Lung (tissue), 11 donors: ENCODE measurements at regions not wholly inside any gene's neighbourhood (a gene's known extent, or its start where the extent isn't known, plus 50 kb on each side); places are given as distances from the start of the nearest gene placed in this dataset.

ENCODE experiments used
- ATAC-seq: fragments of 200-7000 bp; cut with Tn5 transposase; one replicate; pipeline ENCODE4 v1.9.1; 2020; ENCODE audit warnings: moderate number of reproducible peaks; ENCODE audit not compliant: insufficient read depth, low FRiP score
- DNase-seq, 3 donors: peaks; one replicate each; pipeline ENCODE4 v3.0.0-alpha.2; 2013 to 2017
- H3K27ac ChIP-seq, 2 donors: one replicate each; pipeline ENCODE4 v1.5.1; 2013; ENCODE audit warnings: mild to moderate bottlenecking in 2 of 2, moderate library complexity in 2 of 2, control low read depth in 1 of 2, inconsistent platforms in 1 of 2, low read depth in 1 of 2, low read length in 1 of 2
- H3K27me3 ChIP-seq, 3 donors: one replicate each; pipeline ENCODE4 v1.5.1; 2013; ENCODE audit warnings: low read length in 2 of 3; ENCODE audit not compliant: control insufficient read depth in 3 of 3, insufficient read depth in 3 of 3
- H3K36me3 ChIP-seq, 4 donors: one replicate each; pipeline ENCODE4 v1.5.1; 2013; ENCODE audit warnings: low read length in 4 of 4, mild to moderate bottlenecking in 1 of 4, moderate library complexity in 1 of 4; ENCODE audit not compliant: control insufficient read depth in 4 of 4, insufficient read depth in 4 of 4
- H3K4me1 ChIP-seq, 5 donors: one replicate each; pipeline ENCODE4 v1.5.1; 2013; ENCODE audit warnings: low read length in 5 of 5, mild to moderate bottlenecking in 2 of 5, moderate library complexity in 1 of 5; ENCODE audit not compliant: control insufficient read depth in 5 of 5, insufficient read depth in 5 of 5
- H3K4me3 ChIP-seq: one replicate; pipeline ENCODE4 v1.5.1; 2013; ENCODE audit warnings: mild to moderate bottlenecking, control low read depth, moderate library complexity
- H3K9ac ChIP-seq, 2 donors: one replicate each; pipeline ENCODE4 v1.5.1; 2013; ENCODE audit warnings: low read length in 2 of 2, control low read depth in 1 of 2; ENCODE audit not compliant: insufficient read depth in 1 of 2
- H3K9me3 ChIP-seq, 4 donors: one replicate each; pipeline ENCODE4 v1.5.1; 2013; ENCODE audit warnings: low read length in 3 of 4, mild to moderate bottlenecking in 1 of 4, moderate library complexity in 1 of 4; ENCODE audit not compliant: control insufficient read depth in 4 of 4, insufficient read depth in 3 of 4
- CTCF ChIP-seq: IDR thresholded peaks from 2 replicates; pipeline ENCODE4 v1.5.1; 2012; ENCODE audit warnings: mild to moderate bottlenecking; ENCODE audit errors: control extremely low read depth, extremely low read depth
- WGBS, 2 donors: extraction: QIAGEN DNeasy Blood & Tissue Kit; methylation state at CpG; one replicate each; pipeline ENCODE4 v1.1.7; 2013; 5-methylcytosine and 5-hydroxymethylcytosine counted together
- donor health status: control.
- donor health status: control.
- donor health status: Bipolar disorder and iron deficiency.
- donor health status: healthy.
- donor health status: DM: yes; HTN: yes; CAD: no.

DNA sequence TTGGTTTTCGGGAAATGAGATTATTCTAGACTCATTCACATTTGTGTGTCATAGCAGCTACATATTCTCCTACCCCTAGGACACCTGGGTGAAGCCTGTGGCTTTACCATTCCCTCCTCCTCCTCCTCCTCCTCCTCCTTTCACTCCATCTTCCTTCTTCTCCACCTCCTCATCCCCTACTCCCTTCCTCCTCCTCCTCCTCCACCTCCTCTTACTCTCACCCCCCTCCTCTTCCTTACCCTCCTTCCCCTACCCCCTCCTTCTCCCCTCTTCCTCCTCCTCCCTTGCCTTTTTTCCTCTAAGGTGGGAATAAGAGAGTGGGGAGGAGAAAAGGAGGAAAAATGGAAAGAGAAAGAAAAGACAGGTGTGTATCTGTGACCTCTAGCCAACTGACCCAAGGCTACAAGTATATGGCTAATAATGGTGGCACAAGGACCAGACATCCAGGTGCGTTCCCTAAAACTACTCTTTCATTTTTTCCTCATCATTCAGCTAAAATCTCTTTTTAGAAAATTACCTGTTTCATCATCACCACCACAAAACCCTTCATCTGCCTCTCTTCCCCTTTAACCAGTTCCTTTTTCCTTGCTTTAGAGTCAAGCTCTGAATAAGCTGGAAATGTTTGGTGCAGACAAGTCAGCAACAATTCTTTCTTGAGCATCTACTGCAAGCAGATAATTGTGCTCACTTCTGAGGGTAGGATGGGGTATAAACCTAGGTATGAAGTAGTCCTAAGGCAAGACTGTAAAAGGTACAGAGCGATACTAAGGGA lies 149.8 kb upstream of the FOXN3 start:
- Histone ChIP-seq H3K4me1 (peaks cover 0 to 3% (median 0%) of the 10 kb centered on the region in 5 donors), H3K9ac (no peak overlapping the region), H3K36me3 (no peaks in the 10 kb centered on the region), H3K4me3 (no peak overlapping the region), H3K27me3 (no peaks in the 10 kb centered on the region), H3K27ac (no peak overlapping the region), H3K9me3 (no peaks in the 10 kb centered on the region)
- TF ChIP-seq CTCF, result no peak
- DNase-seq (no peak), ATAC-seq (no peak)
- 59 to 66% methylated on average over 3 of the region's 3 CpGs for WGBS, 2 donors

GRCh38 chr14:89566180-89566579 lies 149.1 kb upstream of the FOXN3 start:
- ATAC-seq, result no peak
- Histone ChIP-seq H3K4me1 (peaks cover 0 to 3% (median 0%) of the 10 kb centered on the region in 5 donors), H3K4me3 (no peak overlapping the region), H3K27ac (no peak overlapping the region), H3K36me3 (no peaks in the 10 kb centered on the region), H3K9ac (no peak overlapping the region), H3K27me3 (no peaks in the 10 kb centered on the region), H3K9me3 (no peaks in the 10 kb centered on the region)
- no peak for TF ChIP-seq CTCF
- 82 to 91% methylated on average over 5 of the region's 5 CpGs for WGBS, 2 donors
- no peak for DNase-seq

DNA sequence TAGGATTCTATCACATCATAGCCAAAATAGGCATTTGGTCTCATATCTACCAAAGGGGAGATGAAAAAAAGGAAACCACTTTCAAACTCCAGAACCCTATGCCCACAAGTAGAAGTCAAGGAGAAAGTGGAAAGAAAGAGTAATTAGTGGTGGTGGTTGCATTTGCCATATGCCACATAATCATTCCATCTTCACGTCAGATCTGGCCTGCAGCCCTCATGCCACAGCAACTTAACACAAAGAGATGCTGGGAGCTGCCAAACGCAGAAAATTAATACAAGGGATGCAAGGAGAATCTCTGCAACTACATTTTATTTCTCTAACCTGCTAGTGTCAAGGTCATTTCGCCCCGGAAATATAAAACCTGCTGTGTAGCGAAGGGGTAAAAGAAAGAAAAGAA lies 148.6 kb upstream of the FOXN3 start:
- ATAC-seq, result no peak
- Histone ChIP-seq H3K9me3 (no peaks in the 10 kb centered on the region), H3K27ac (no peak overlapping the region), H3K4me1 (peaks cover 0 to 3% (median 0%) of the 10 kb centered on the region in 5 donors), H3K27me3 (no peaks in the 10 kb centered on the region), H3K9ac (no peak overlapping the region), H3K4me3 (no peak overlapping the region), H3K36me3 (no peaks in the 10 kb centered on the region)
- DNase-seq, result no peak
- no peak for TF ChIP-seq CTCF
- 86 to 97% methylated on average over 5 of the region's 5 CpGs for WGBS, 2 donors
